GM19351 (cell line): ENCODE measurements at regions not wholly inside any gene's neighbourhood (a gene's known extent, or its start where the extent isn't known, plus 50 kb on each side); places are given as distances from the start of the nearest gene placed in this dataset.

Experiments
- ATAC-seq: cut with Tn5 transposase; IDR thresholded peaks from one replicate; pipeline ENCODE4 v1.9.1; 2021; ENCODE audit warnings: mild to moderate bottlenecking, moderate library complexity; ENCODE audit not compliant: unreplicated experiment

GRCh38 chr4:58216461-58216860 lies 1106.3 kb upstream of the IGFBP7 start:
- no peak for ATAC-seq

- no peak for ATAC-seq
These were observed 1104.2 kb upstream of the IGFBP7 start for GRCh38 chr4:58214376-58214775.

- no peak for ATAC-seq
These were observed 1099.4 kb upstream of the IGFBP7 start for GRCh38 chr4:58209551-58209950.

GRCh38 chr4:58209001-58209400 lies 1098.8 kb upstream of the IGFBP7 start:
- no peak for ATAC-seq

GRCh38 chr4:58205446-58206235 lies 1095.5 kb upstream of the IGFBP7 start:
- no peak for ATAC-seq

GRCh38 chr4:58192217-58192616 lies 1082.0 kb upstream of the IGFBP7 start:
- ATAC-seq: no peak

- ATAC-seq: no peak
These were observed 1080.9 kb upstream of the IGFBP7 start for GRCh38 chr4:58191109-58191508.

GRCh38 chr4:58188316-58188715 lies 1078.1 kb upstream of the IGFBP7 start:
- no peak for ATAC-seq

- no peak for ATAC-seq
These were observed 1064.8 kb upstream of the IGFBP7 start for GRCh38 chr4:58175024-58175423.

GRCh38 chr4:58166490-58166889 lies 1056.3 kb upstream of the IGFBP7 start:
- no peak for ATAC-seq

- ATAC-seq: no peak
These were observed 1053.0 kb upstream of the IGFBP7 start for GRCh38 chr4:58163156-58163555.

- no peak for ATAC-seq
These were observed 1039.4 kb upstream of the IGFBP7 start for GRCh38 chr4:58149404-58150085.

- ATAC-seq: no peak
These were observed 1034.5 kb upstream of the IGFBP7 start for GRCh38 chr4:58144721-58145120.

- no peak for ATAC-seq
These were observed 1028.8 kb upstream of the IGFBP7 start for GRCh38 chr4:58138786-58139668.

- no peak for ATAC-seq
These were observed 1026.4 kb upstream of the IGFBP7 start for GRCh38 chr4:58136604-58137003.

GRCh38 chr4:58127680-58128079 lies 1017.5 kb upstream of the IGFBP7 start:
- no peak for ATAC-seq

- no peak for ATAC-seq
These were observed 1009.1 kb upstream of the IGFBP7 start for GRCh38 chr4:58119298-58119697.

- ATAC-seq: no peak
These were observed 1002.9 kb upstream of the IGFBP7 start for GRCh38 chr4:58113126-58113525.

GRCh38 chr4:58111818-58112217 lies 1001.6 kb upstream of the IGFBP7 start:
- no peak for ATAC-seq

GRCh38 chr4:58093352-58093751 lies 983.2 kb upstream of the IGFBP7 start:
- ATAC-seq: no peak

- no peak for ATAC-seq
These were observed 980.4 kb upstream of the IGFBP7 start for GRCh38 chr4:58090539-58090938.
